HUES48 (cell line): ENCODE measurements at regions not wholly inside any gene's neighbourhood (a gene's known extent, or its start where the extent isn't known, plus 50 kb on each side); places are given as distances from the start of the nearest gene placed in this dataset.

Source experiments
- H3K27ac ChIP-seq: one replicate; pipeline ENCODE4 v1.7.0; 2013; ENCODE audit warnings: low read depth, low read length, inconsistent platforms
- H3K27me3 ChIP-seq: 2 replicates; pipeline ENCODE4 v1.6.1; 2013; ENCODE audit warnings: mild to moderate bottlenecking, low read length; ENCODE audit not compliant: control insufficient read depth, insufficient read depth
- H3K36me3 ChIP-seq: 2 replicates; pipeline ENCODE4 v1.6.1; 2013; ENCODE audit warnings: low read length; ENCODE audit not compliant: control insufficient read depth, insufficient read depth
- H3K4me1 ChIP-seq: 2 replicates; pipeline ENCODE4 v1.6.1; 2013; ENCODE audit warnings: mild to moderate bottlenecking, low read length; ENCODE audit not compliant: control insufficient read depth, insufficient read depth
- H3K4me3 ChIP-seq: 2 replicates; pipeline ENCODE4 v1.5.1; 2013; ENCODE audit warnings: mild to moderate bottlenecking, low read depth, low read length
- H3K9ac ChIP-seq: 2 replicates; pipeline ENCODE4 v1.6.1; 2013; ENCODE audit warnings: mild to moderate bottlenecking, low read depth, low read length, moderate library complexity
- H3K9me3 ChIP-seq: 2 replicates; pipeline ENCODE4 v1.6.1; 2013; ENCODE audit warnings: low read length; ENCODE audit not compliant: control insufficient read depth, insufficient read depth

GRCh38 chr13:37342205-37342604 lies 236.7 kb upstream of the CSNK1A1L start:
- Histone ChIP-seq H3K4me3 (no peak overlapping the region), H3K9me3 (no peaks in the 10 kb centered on the region), H3K9ac (no peak overlapping the region), H3K27ac (no peak overlapping the region), H3K27me3 (no peaks in the 10 kb centered on the region), H3K36me3 (no peaks in the 10 kb centered on the region), H3K4me1 (no peaks in the 10 kb centered on the region)

GRCh38 chr13:37340901-37341670 lies 235.6 kb upstream of the CSNK1A1L start:
- Histone ChIP-seq H3K9ac (no peak overlapping the region), H3K4me3 (no peak overlapping the region), H3K27me3 (no peaks in the 10 kb centered on the region), H3K9me3 (no peaks in the 10 kb centered on the region), H3K4me1 (no peaks in the 10 kb centered on the region), H3K27ac (no peak overlapping the region), H3K36me3 (no peaks in the 10 kb centered on the region)

GRCh38 chr13:37339386-37339735 lies 233.9 kb upstream of the CSNK1A1L start:
- no peak overlapping the region for H3K9ac ChIP-seq
- H3K4me3 ChIP-seq: no peak overlapping the region
- H3K27ac ChIP-seq: no peak overlapping the region
- no peaks in the 10 kb centered on the region for H3K4me1 ChIP-seq
- no peaks in the 10 kb centered on the region for H3K27me3 ChIP-seq
- no peaks in the 10 kb centered on the region for H3K36me3 ChIP-seq
- no peaks in the 10 kb centered on the region for H3K9me3 ChIP-seq

- no peaks in the 10 kb centered on the region for H3K27me3 ChIP-seq
- H3K4me3 ChIP-seq: no peak overlapping the region
- H3K27ac ChIP-seq: no peak overlapping the region
- H3K36me3 ChIP-seq: no peaks in the 10 kb centered on the region
- no peaks in the 10 kb centered on the region for H3K9me3 ChIP-seq
- H3K4me1 ChIP-seq: peaks cover 4% of the 10 kb centered on the region; the same call in 1 of the 2 replicates
- no peak overlapping the region for H3K9ac ChIP-seq
Measured at GRCh38 chr13:37338726-37339385, 233.4 kb upstream of the CSNK1A1L start.

- no peaks in the 10 kb centered on the region for H3K9me3 ChIP-seq
- no peak overlapping the region for H3K27ac ChIP-seq
- no peak overlapping the region for H3K9ac ChIP-seq
- no peaks in the 10 kb centered on the region for H3K4me1 ChIP-seq
- H3K4me3 ChIP-seq: no peak overlapping the region
- H3K27me3 ChIP-seq: no peaks in the 10 kb centered on the region
- H3K36me3 ChIP-seq: no peaks in the 10 kb centered on the region
Measured at GRCh38 chr13:37326334-37326733, 220.9 kb upstream of the CSNK1A1L start.

GRCh38 chr13:37319031-37319443 lies 213.6 kb upstream of the CSNK1A1L start:
- H3K9me3 ChIP-seq: no peaks in the 10 kb centered on the region
- H3K27ac ChIP-seq: no peak overlapping the region
- 0 out of 2 replicates have a peak, but pooled peaks cover 4% of the 10 kb centered on the region for H3K4me1 ChIP-seq
- no peak overlapping the region for H3K9ac ChIP-seq
- no peaks in the 10 kb centered on the region for H3K36me3 ChIP-seq
- H3K4me3 ChIP-seq: no peak overlapping the region
- H3K27me3 ChIP-seq: no peaks in the 10 kb centered on the region

GRCh38 chr13:37316935-37317334 lies 211.5 kb upstream of the CSNK1A1L start:
- peaks cover 8% of the 10 kb centered on the region; the same call in 1 of the 2 replicates for H3K4me1 ChIP-seq
- H3K27me3 ChIP-seq: no peaks in the 10 kb centered on the region
- H3K9ac ChIP-seq: no peak overlapping the region
- H3K9me3 ChIP-seq: no peaks in the 10 kb centered on the region
- H3K4me3 ChIP-seq: no peak overlapping the region
- no peaks in the 10 kb centered on the region for H3K36me3 ChIP-seq
- no peak overlapping the region for H3K27ac ChIP-seq

GRCh38 chr13:37313372-37313771 lies 207.9 kb upstream of the CSNK1A1L start:
- Histone ChIP-seq H3K9ac (no peak overlapping the region), H3K9me3 (no peaks in the 10 kb centered on the region), H3K36me3 (no peaks in the 10 kb centered on the region), H3K27me3 (no peaks in the 10 kb centered on the region), H3K4me3 (no peak overlapping the region), H3K27ac (no peak overlapping the region), H3K4me1 (peaks cover 8% of the 10 kb centered on the region; the same call in 1 of the 2 replicates)

- Histone ChIP-seq H3K36me3 (no peaks in the 10 kb centered on the region), H3K27ac (no peak overlapping the region), H3K9ac (no peak overlapping the region), H3K4me1 (peaks cover 8% of the 10 kb centered on the region), H3K27me3 (no peaks in the 10 kb centered on the region), H3K9me3 (no peaks in the 10 kb centered on the region), H3K4me3 (no peak overlapping the region)
Measured at GRCh38 chr13:37306778-37307544, 201.5 kb upstream of the CSNK1A1L start.

- Histone ChIP-seq H3K9ac (no peak overlapping the region), H3K27ac (peak overlapping the region; percentile 25), H3K9me3 (no peaks in the 10 kb centered on the region), H3K4me1 (peaks cover 8% of the 10 kb centered on the region), H3K36me3 (no peaks in the 10 kb centered on the region), H3K27me3 (no peaks in the 10 kb centered on the region), H3K4me3 (no peak overlapping the region)
Measured at GRCh38 chr13:37303606-37304005, 198.1 kb upstream of the CSNK1A1L start.

- H3K9me3 ChIP-seq: no peaks in the 10 kb centered on the region
- H3K4me1 ChIP-seq: peaks cover 8% of the 10 kb centered on the region
- no peaks in the 10 kb centered on the region for H3K36me3 ChIP-seq
- H3K27me3 ChIP-seq: no peaks in the 10 kb centered on the region
- no peak overlapping the region for H3K9ac ChIP-seq
- no peak overlapping the region for H3K4me3 ChIP-seq
- no peak overlapping the region for H3K27ac ChIP-seq
Measured at GRCh38 chr13:37302686-37303085, 197.2 kb upstream of the CSNK1A1L start.
